ENCODE measurements at regions not wholly inside any gene's neighbourhood (a gene's known extent, or its start where the extent isn't known, plus 50 kb on each side); places are given as distances from the start of the nearest gene placed in this dataset.

GRCh38 chr9:17970277-17970676, 391.4 kb downstream of the SH3GL2 start:
- TF ChIP-seq CTCF (IDR thresholded peaks at IDR 0.05; ENCODE audit: low read length) (no peak), EZH2 (optimal IDR thresholded peaks at IDR 0.05; ENCODE audit: low read depth, low read length) (no peak)

All from MM.1S (cell line).